ENCODE measurements at regions not wholly inside any gene's neighbourhood (a gene's known extent, or its start where the extent isn't known, plus 50 kb on each side); places are given as distances from the start of the nearest gene placed in this dataset.

- DNase-seq, result no peak
Observed at GRCh38 chr13:33763021-33763420, 54.9 kb upstream of the RFC3 start.

GRCh38 chr13:33764716-33765115, 53.2 kb upstream of the RFC3 start:
- DNase-seq, result no peak

- no peak for DNase-seq
Observed at GRCh38 chr13:33766329-33767123, 51.4 kb upstream of the RFC3 start.

GRCh38 chr13:33767140-33767539, 50.8 kb upstream of the RFC3 start:
- DNase-seq, result no peak
